Sigmoid colon (tissue), 6 donors: ENCODE measurements at regions not wholly inside any gene's neighbourhood (a gene's known extent, or its start where the extent isn't known, plus 50 kb on each side); places are given as distances from the start of the nearest gene placed in this dataset.

ENCODE experiments used
- DNase-seq: peaks from one replicate; pipeline ENCODE4 v3.0.0-alpha.2; 2019
- H3K27ac ChIP-seq, 4 donors: fragments of 200-600 bp; sonication (generic); one replicate each; pipeline ENCODE4 v1.5.1; 2016 to 2019; ENCODE audit warnings: mild to moderate bottlenecking in 1 of 4
- H3K27me3 ChIP-seq, 3 donors: fragments of 200-600 bp; sonication (generic); one replicate each; pipeline ENCODE4 v1.5.1; 2019; ENCODE audit warnings: mild to moderate bottlenecking in 1 of 3
- H3K36me3 ChIP-seq, 4 donors: fragments of 200-600 bp; sonication (generic); one replicate each; pipeline ENCODE4 v1.5.1; 2016 to 2019
- H3K4me1 ChIP-seq, 4 donors: fragments of 200-600 bp; sonication (generic); one replicate each; pipeline ENCODE4 v1.5.1; 2017 to 2019
- H3K4me3 ChIP-seq, 4 donors: fragments of 200-600 bp; sonication (generic); one replicate each; pipeline ENCODE4 v1.5.1; 2017 to 2019; ENCODE audit warnings: mild to moderate bottlenecking in 2 of 4, moderate library complexity in 1 of 4
- H3K9me3 ChIP-seq, 4 donors: fragments of 200-600 bp in 3 of 4; sonication (generic) in 3 of 4; one replicate each; pipeline versions ENCODE4 v1.5.1 to v1.6.1; 2013 to 2019
- CTCF ChIP-seq, 4 experiments: fragments of 450-650 bp in 3 of 4; fragments of 200-600 bp in 1 of 4; IDR thresholded peaks; one replicate each; pipeline ENCODE4 v1.5.1; 2016 to 2019; ENCODE audit warnings: antibody characterized with exemption in 4 of 4, mild to moderate bottlenecking in 3 of 4, moderate library complexity in 2 of 4
- EP300 ChIP-seq, 4 donors: sonication (generic); formaldehyde crosslinking; IDR thresholded peaks; one replicate each; pipeline ENCODE4 v1.6.1; 2017; ENCODE audit warnings: antibody characterized with exemption in 4 of 4
- POLR2A ChIP-seq, 2 donors: fragments of 450-650 bp; IDR thresholded peaks; one replicate each; pipeline ENCODE4 v1.6.1; 2016; ENCODE audit warnings: antibody characterized with exemption in 2 of 2, mild to moderate bottlenecking in 2 of 2, moderate library complexity in 2 of 2
- POLR2AphosphoS5 ChIP-seq, 4 donors: sonication (generic); formaldehyde crosslinking; IDR thresholded peaks; one replicate each; pipeline ENCODE4 v1.6.1; 2017; ENCODE audit warnings: antibody characterized with exemption in 4 of 4
- WGBS, 2 donors: extraction: QIAGEN DNeasy Blood & Tissue Kit; methylation state at CpG; one replicate each; pipeline ENCODE4 v1.1.7; 2013; 5-methylcytosine and 5-hydroxymethylcytosine counted together
- intact Hi-C: fragments of 100-400 bp; cut with DNase I; formaldehyde crosslinking; loops from one replicate; pipeline ENCODE4 v1.15.1; 2023
- donor health status: healthy with polysubstance abuse.
- donor health status: healthy.

GRCh38 chr10:32151871-32152270, 95.6 kb upstream of the KIF5B start:
- H3K27me3 ChIP-seq: no peaks in the 10 kb centered on the region
- H3K27ac ChIP-seq: no peak overlapping the region
- intact Hi-C loops: no loop called here
- TF ChIP-seq POLR2AphosphoS5 (IDR thresholded peaks at IDR 0.05): no peak
- TF ChIP-seq CTCF (IDR thresholded peaks at IDR 0.05): no peak
- TF ChIP-seq EP300 (IDR thresholded peaks at IDR 0.05): no peak
- TF ChIP-seq POLR2A (IDR thresholded peaks at IDR 0.05): no peak
- WGBS, 2 donors: 94 to 95% methylated on average over 2 of the region's 2 CpGs
- H3K36me3 ChIP-seq: no peaks in the 10 kb centered on the region
- DNase-seq: no peak
- H3K9me3 ChIP-seq: peaks cover 0 to 4% (median 2%) of the 10 kb centered on the region in 4 donors
- H3K4me3 ChIP-seq: no peak overlapping the region
- peaks cover 0 to 16% (median 14%) of the 10 kb centered on the region in 4 donors for H3K4me1 ChIP-seq

GRCh38 chr10:32150532-32151101, 94.4 kb upstream of the KIF5B start:
- Histone ChIP-seq H3K9me3 (peaks cover 0 to 4% (median 2%) of the 10 kb centered on the region in 4 donors), H3K27me3 (no peaks in the 10 kb centered on the region), H3K4me1 (peaks cover 0 to 16% (median 14%) of the 10 kb centered on the region in 4 donors), H3K4me3 (no peak overlapping the region), H3K27ac (peak overlapping the region in 1 of 4 donors; percentile 82), H3K36me3 (no peaks in the 10 kb centered on the region)
- no peak for DNase-seq
- intact Hi-C loops: no loop called here
- WGBS, 2 donors: 62 to 68% methylated on average over 8 of the region's 8 CpGs
- TF ChIP-seq EP300 (IDR thresholded peaks at IDR 0.05) (no peak), CTCF (IDR thresholded peaks at IDR 0.05) (no peak), POLR2A (IDR thresholded peaks at IDR 0.05) (no peak), POLR2AphosphoS5 (IDR thresholded peaks at IDR 0.05) (no peak)

GRCh38 chr10:32149252-32149955, 93.2 kb upstream of the KIF5B start:
- 49 to 59% methylated on average over 8 of the region's 8 CpGs for WGBS, 2 donors
- Histone ChIP-seq H3K27ac (peak overlapping the region; percentile 58 to 82 (median 64)), H3K4me1 (peaks cover 0 to 16% (median 14%) of the 10 kb centered on the region in 4 donors), H3K36me3 (no peaks in the 10 kb centered on the region), H3K9me3 (peaks cover 0 to 3% (median 0%) of the 10 kb centered on the region in 4 donors), H3K4me3 (no peak overlapping the region), H3K27me3 (no peaks in the 10 kb centered on the region)
- peak; percentile 84 for DNase-seq
- intact Hi-C loops: no loop called here
- no peak for TF ChIP-seq EP300 (IDR thresholded peaks at IDR 0.05)
- TF ChIP-seq POLR2AphosphoS5 (IDR thresholded peaks at IDR 0.05): peak in 3 of 4 donors; percentile 25 to 50 (median 30)

- Histone ChIP-seq H3K36me3 (no peaks in the 10 kb centered on the region), H3K9me3 (peaks cover 0 to under 1% (median 0%) of the 10 kb centered on the region in 4 donors), H3K4me1 (peaks cover 0 to 16% (median 14%) of the 10 kb centered on the region in 4 donors), H3K27ac (peak overlapping the region; percentile 58 to 82 (median 64)), H3K4me3 (no peak overlapping the region), H3K27me3 (no peaks in the 10 kb centered on the region)
- DNase-seq: no peak
- intact Hi-C loops: no loop called here
- no peak for TF ChIP-seq POLR2AphosphoS5 (IDR thresholded peaks at IDR 0.05)
- no peak for TF ChIP-seq POLR2A (IDR thresholded peaks at IDR 0.05)
- TF ChIP-seq CTCF (IDR thresholded peaks at IDR 0.05): no peak
- no peak for TF ChIP-seq EP300 (IDR thresholded peaks at IDR 0.05)
- 79 to 89% methylated on average over 4 of the region's 4 CpGs for WGBS, 2 donors
Measured at GRCh38 chr10:32148864-32149251, 92.6 kb upstream of the KIF5B start.

GRCh38 chr10:32147730-32148129, 91.5 kb upstream of the KIF5B start:
- Histone ChIP-seq H3K4me3 (no peak overlapping the region), H3K36me3 (no peaks in the 10 kb centered on the region), H3K27me3 (no peaks in the 10 kb centered on the region), H3K4me1 (peaks cover 0 to 16% (median 14%) of the 10 kb centered on the region in 4 donors), H3K9me3 (no peaks in the 10 kb centered on the region), H3K27ac (no peak overlapping the region)
- intact Hi-C loops: no loop called here
- TF ChIP-seq POLR2A (IDR thresholded peaks at IDR 0.05) (no peak), CTCF (IDR thresholded peaks at IDR 0.05) (no peak), POLR2AphosphoS5 (IDR thresholded peaks at IDR 0.05) (no peak)
- DNase-seq: no peak
- 95 to 96% methylated on average over 1 of the region's 1 CpG for WGBS, 2 donors
